Nephron (organoid): ENCODE measurements at regions not wholly inside any gene's neighbourhood (a gene's known extent, or its start where the extent isn't known, plus 50 kb on each side); places are given as distances from the start of the nearest gene placed in this dataset.

ENCODE experiments used
- H3K27ac Mint-ChIP-seq, 3 experiments: 2 replicates each; pipeline ENCODE4 v1.8.0; 2020; ENCODE audit warnings: mixed read lengths in 3 of 3, mild to moderate bottlenecking in 2 of 3, moderate library complexity in 1 of 3
- H3K27me3 Mint-ChIP-seq: 2 replicates; pipeline ENCODE4 v1.8.0; 2021; ENCODE audit warnings: low read depth, mild to moderate bottlenecking, moderate library complexity, mixed read lengths
- H3K36me3 Mint-ChIP-seq: 2 replicates; pipeline ENCODE4 v1.8.0; 2020; ENCODE audit warnings: low read depth, mixed read lengths
- H3K4me1 Mint-ChIP-seq: 2 replicates; pipeline ENCODE4 v1.8.0; 2020; ENCODE audit warnings: mixed read lengths
- H3K4me3 Mint-ChIP-seq, 3 experiments: 2 replicates each; pipeline ENCODE4 v1.8.0; 2020; ENCODE audit warnings: mild to moderate bottlenecking in 3 of 3, mixed read lengths in 3 of 3, moderate library complexity in 2 of 3
- H3K9me3 Mint-ChIP-seq: 2 replicates; pipeline ENCODE4 v1.8.0; 2020; ENCODE audit warnings: mixed read lengths
- CTCF ChIP-seq, 3 experiments: fragments of 200-600 bp; sonication (generic); IDR thresholded peaks; one replicate each; pipeline ENCODE4 v1.5.0; 2021; ENCODE audit warnings: antibody characterized with exemption in 3 of 3; ENCODE audit not compliant: unreplicated experiment in 3 of 3

- no peak overlapping the region for H3K4me3 Mint-ChIP-seq
- H3K9me3 Mint-ChIP-seq = no peaks in the 10 kb centered on the region
- H3K27ac Mint-ChIP-seq = no peak overlapping the region
- H3K36me3 Mint-ChIP-seq = no peaks in the 10 kb centered on the region
- TF ChIP-seq CTCF (IDR thresholded peaks at IDR 0.05; ENCODE audit: unreplicated experiment in 3 of 3) = no peak
- H3K4me1 Mint-ChIP-seq = no peaks in the 10 kb centered on the region
- H3K27me3 Mint-ChIP-seq = no peaks in the 10 kb centered on the region
These were observed 86.1 kb upstream of the BZW1 start for GRCh38 chr2:200725596-200725995.

DNA sequence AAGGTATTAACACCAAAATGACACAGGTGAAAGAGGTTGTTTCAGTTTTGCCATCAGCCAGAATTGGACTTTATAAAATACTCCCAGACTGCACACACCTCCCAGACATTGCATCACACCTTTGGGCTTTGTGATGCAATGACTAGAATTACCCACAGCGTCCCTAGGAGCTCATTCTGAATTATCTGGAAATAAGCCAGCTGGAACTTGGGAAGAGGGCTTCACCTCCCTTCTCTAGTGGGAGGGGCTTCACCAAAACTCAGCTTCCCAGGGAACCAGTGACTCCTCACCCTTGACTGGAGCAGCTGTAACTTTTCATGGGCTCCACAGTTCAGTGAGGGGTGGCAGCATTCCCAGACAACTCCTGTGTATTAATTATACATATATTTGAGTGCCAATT is 83.1 kb upstream of the BZW1 start:
- no peak overlapping the region for H3K4me3 Mint-ChIP-seq
- no peaks in the 10 kb centered on the region for H3K27me3 Mint-ChIP-seq
- no peaks in the 10 kb centered on the region for H3K9me3 Mint-ChIP-seq
- H3K4me1 Mint-ChIP-seq = no peaks in the 10 kb centered on the region
- H3K36me3 Mint-ChIP-seq = no peaks in the 10 kb centered on the region
- peak overlapping the region in 2 of 3 experiments; percentile 40 to 64 for H3K27ac Mint-ChIP-seq
- TF ChIP-seq CTCF (IDR thresholded peaks at IDR 0.05; ENCODE audit: unreplicated experiment in 3 of 3) = no peak

GRCh38 chr2:200730302-200730701 is 81.4 kb upstream of the BZW1 start:
- Mint-ChIP-seq H3K9me3 (no peaks in the 10 kb centered on the region), H3K4me1 (no peaks in the 10 kb centered on the region), H3K27ac (no peak overlapping the region), H3K27me3 (no peaks in the 10 kb centered on the region), H3K4me3 (no peak overlapping the region), H3K36me3 (no peaks in the 10 kb centered on the region)
- no peak for TF ChIP-seq CTCF (IDR thresholded peaks at IDR 0.05; ENCODE audit: unreplicated experiment in 3 of 3)

DNA sequence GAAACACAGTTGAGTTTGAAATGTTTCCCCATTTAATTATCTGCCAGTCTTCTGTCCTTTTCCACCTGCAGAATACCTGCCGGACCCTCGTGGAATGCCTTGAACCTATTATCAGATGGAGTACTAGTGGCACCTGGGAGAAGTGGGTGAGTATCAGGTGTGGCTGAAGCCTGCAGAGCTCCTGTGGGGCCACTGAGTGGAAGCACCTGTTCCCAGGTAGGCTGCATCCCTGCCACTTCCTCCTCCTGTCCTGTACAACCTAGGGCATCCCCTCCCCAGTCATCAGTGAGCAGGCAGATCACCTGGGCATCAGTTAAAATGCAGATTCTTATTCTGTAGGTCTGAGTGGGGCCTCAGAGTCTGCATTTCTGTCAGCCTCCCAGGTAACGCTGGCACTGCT is 80.8 kb upstream of the BZW1 start:
- Mint-ChIP-seq H3K4me1 (peaks cover 5% of the 10 kb centered on the region), H3K36me3 (no peaks in the 10 kb centered on the region), H3K27me3 (no peaks in the 10 kb centered on the region), H3K9me3 (no peaks in the 10 kb centered on the region), H3K4me3 (no peak overlapping the region), H3K27ac (no peak overlapping the region)
- no peak for TF ChIP-seq CTCF (IDR thresholded peaks at IDR 0.05; ENCODE audit: unreplicated experiment in 3 of 3)

DNA sequence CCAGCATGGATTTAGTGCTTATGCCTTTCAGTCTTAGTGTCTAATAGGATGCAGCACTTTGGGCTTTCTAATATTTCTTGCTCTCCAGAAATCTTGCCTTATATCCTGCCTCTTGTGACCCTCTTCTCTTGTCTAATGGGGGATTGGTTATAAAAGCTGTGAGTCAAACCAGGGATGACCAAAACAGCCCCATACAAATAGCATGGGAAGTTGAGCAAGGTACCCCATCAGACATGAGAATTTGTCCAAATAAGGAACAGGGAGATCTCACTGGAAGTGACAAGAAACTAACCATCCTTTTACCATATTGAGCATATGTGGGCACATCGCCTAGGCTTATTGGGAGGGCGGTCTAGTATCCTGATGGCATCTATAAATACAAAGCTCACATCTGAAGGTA is 78.8 kb upstream of the BZW1 start:
- Mint-ChIP-seq H3K27ac (no peak overlapping the region), H3K36me3 (no peaks in the 10 kb centered on the region), H3K27me3 (peaks cover 2% of the 10 kb centered on the region), H3K4me3 (no peak overlapping the region), H3K9me3 (no peaks in the 10 kb centered on the region), H3K4me1 (peaks cover 11% of the 10 kb centered on the region)
- no peak for TF ChIP-seq CTCF (IDR thresholded peaks at IDR 0.05; ENCODE audit: unreplicated experiment in 3 of 3)

DNA sequence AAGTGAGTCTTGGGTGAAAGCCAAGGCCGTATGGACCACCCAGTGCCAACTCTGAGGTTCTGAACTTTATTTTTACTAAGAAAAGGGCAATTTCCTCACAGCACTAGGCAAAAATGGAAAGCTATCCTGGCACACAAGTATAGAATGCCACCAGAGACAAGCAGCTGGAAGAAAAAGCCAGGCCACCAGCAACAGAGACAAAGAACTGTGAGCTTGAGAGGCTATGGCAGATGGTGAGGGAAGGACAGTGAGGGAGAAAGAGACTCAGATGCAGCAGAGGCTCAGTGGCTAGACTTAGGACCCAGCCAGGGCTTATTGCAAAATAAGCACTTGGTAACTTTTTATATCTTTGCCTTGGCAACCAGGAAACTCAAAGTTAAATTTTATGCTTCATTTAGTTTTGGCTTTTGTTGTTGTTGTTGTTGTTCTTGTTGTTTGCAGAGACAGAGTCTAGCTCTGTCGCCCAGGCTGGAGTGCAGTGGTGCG is 78.0 kb upstream of the BZW1 start:
- no peak overlapping the region for H3K4me3 Mint-ChIP-seq
- H3K4me1 Mint-ChIP-seq = peaks cover 11% of the 10 kb centered on the region
- H3K27me3 Mint-ChIP-seq = peaks cover 4% of the 10 kb centered on the region
- no peak overlapping the region for H3K27ac Mint-ChIP-seq
- H3K9me3 Mint-ChIP-seq = no peaks in the 10 kb centered on the region
- TF ChIP-seq CTCF (IDR thresholded peaks at IDR 0.05; ENCODE audit: unreplicated experiment in 3 of 3) = no peak
- H3K36me3 Mint-ChIP-seq = no peaks in the 10 kb centered on the region
